Lung (tissue), 11 donors: ENCODE measurements at regions not wholly inside any gene's neighbourhood (a gene's known extent, or its start where the extent isn't known, plus 50 kb on each side); places are given as distances from the start of the nearest gene placed in this dataset.

Experiments used
- ATAC-seq: fragments of 200-7000 bp; cut with Tn5 transposase; one replicate; pipeline ENCODE4 v1.9.1; 2020; ENCODE audit warnings: moderate number of reproducible peaks; ENCODE audit not compliant: insufficient read depth, low FRiP score
- DNase-seq, 3 donors: peaks; one replicate each; pipeline ENCODE4 v3.0.0-alpha.2; 2013 to 2017
- H3K27ac ChIP-seq, 2 donors: one replicate each; pipeline ENCODE4 v1.5.1; 2013; ENCODE audit warnings: mild to moderate bottlenecking in 2 of 2, moderate library complexity in 2 of 2, control low read depth in 1 of 2, inconsistent platforms in 1 of 2, low read depth in 1 of 2, low read length in 1 of 2
- H3K27me3 ChIP-seq, 3 donors: one replicate each; pipeline ENCODE4 v1.5.1; 2013; ENCODE audit warnings: low read length in 2 of 3; ENCODE audit not compliant: control insufficient read depth in 3 of 3, insufficient read depth in 3 of 3
- H3K36me3 ChIP-seq, 4 donors: one replicate each; pipeline ENCODE4 v1.5.1; 2013; ENCODE audit warnings: low read length in 4 of 4, mild to moderate bottlenecking in 1 of 4, moderate library complexity in 1 of 4; ENCODE audit not compliant: control insufficient read depth in 4 of 4, insufficient read depth in 4 of 4
- H3K4me1 ChIP-seq, 5 donors: one replicate each; pipeline ENCODE4 v1.5.1; 2013; ENCODE audit warnings: low read length in 5 of 5, mild to moderate bottlenecking in 2 of 5, moderate library complexity in 1 of 5; ENCODE audit not compliant: control insufficient read depth in 5 of 5, insufficient read depth in 5 of 5
- H3K4me3 ChIP-seq: one replicate; pipeline ENCODE4 v1.5.1; 2013; ENCODE audit warnings: mild to moderate bottlenecking, control low read depth, moderate library complexity
- H3K9ac ChIP-seq, 2 donors: one replicate each; pipeline ENCODE4 v1.5.1; 2013; ENCODE audit warnings: low read length in 2 of 2, control low read depth in 1 of 2; ENCODE audit not compliant: insufficient read depth in 1 of 2
- H3K9me3 ChIP-seq, 4 donors: one replicate each; pipeline ENCODE4 v1.5.1; 2013; ENCODE audit warnings: low read length in 3 of 4, mild to moderate bottlenecking in 1 of 4, moderate library complexity in 1 of 4; ENCODE audit not compliant: control insufficient read depth in 4 of 4, insufficient read depth in 3 of 4
- WGBS, 2 donors: extraction: QIAGEN DNeasy Blood & Tissue Kit; methylation state at CpG; one replicate each; pipeline ENCODE4 v1.1.7; 2013; 5-methylcytosine and 5-hydroxymethylcytosine counted together
- TF ChIP-seq, protein P1 (sequence below): IDR thresholded peaks from 2 replicates; pipeline ENCODE4 v1.5.1; 2012; ENCODE audit warnings: mild to moderate bottlenecking; ENCODE audit errors: control extremely low read depth, extremely low read depth
- donor health status: control.
- donor health status: control.
- donor health status: Bipolar disorder and iron deficiency.
- donor health status: healthy.
- donor health status: DM: yes; HTN: yes; CAD: no.

DNA sequence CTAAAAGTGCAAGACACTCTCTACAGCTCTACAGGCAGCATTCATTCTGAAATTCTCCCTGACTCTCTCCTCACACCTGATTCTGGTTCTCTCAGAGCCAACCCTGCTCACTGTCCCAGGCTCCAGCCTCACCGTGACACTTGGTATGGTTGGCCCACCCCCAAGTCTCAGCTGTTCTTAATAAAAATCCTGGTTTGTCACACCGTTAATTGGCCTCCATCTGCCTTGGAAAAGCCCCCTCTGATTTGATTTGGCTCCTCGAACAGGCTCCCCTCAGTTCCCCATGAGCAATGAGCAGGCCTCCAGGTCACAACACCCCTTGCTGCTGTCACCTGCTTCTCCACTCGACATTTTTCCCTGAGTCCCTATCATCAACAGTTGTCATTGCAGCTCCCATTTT lies 507.3 kb upstream of the AUTS2 start:
- H3K4me3 ChIP-seq, result no peak overlapping the region
- DNase-seq (no peak), ATAC-seq (no peak)
- no peak overlapping the region for H3K27ac ChIP-seq
- H3K9ac ChIP-seq, result no peak overlapping the region
- no peaks in the 10 kb centered on the region for H3K4me1 ChIP-seq
- peaks cover 0 to 8% (median 4%) of the 10 kb centered on the region in 4 donors for H3K9me3 ChIP-seq
- TF ChIP-seq, protein P1, sequence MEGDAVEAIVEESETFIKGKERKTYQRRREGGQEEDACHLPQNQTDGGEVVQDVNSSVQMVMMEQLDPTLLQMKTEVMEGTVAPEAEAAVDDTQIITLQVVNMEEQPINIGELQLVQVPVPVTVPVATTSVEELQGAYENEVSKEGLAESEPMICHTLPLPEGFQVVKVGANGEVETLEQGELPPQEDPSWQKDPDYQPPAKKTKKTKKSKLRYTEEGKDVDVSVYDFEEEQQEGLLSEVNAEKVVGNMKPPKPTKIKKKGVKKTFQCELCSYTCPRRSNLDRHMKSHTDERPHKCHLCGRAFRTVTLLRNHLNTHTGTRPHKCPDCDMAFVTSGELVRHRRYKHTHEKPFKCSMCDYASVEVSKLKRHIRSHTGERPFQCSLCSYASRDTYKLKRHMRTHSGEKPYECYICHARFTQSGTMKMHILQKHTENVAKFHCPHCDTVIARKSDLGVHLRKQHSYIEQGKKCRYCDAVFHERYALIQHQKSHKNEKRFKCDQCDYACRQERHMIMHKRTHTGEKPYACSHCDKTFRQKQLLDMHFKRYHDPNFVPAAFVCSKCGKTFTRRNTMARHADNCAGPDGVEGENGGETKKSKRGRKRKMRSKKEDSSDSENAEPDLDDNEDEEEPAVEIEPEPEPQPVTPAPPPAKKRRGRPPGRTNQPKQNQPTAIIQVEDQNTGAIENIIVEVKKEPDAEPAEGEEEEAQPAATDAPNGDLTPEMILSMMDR, result no peak
- H3K27me3 ChIP-seq, result peaks cover 0 to 3% (median 2%) of the 10 kb centered on the region in 3 donors
- H3K36me3 ChIP-seq, result no peaks in the 10 kb centered on the region
- 82 to 86% methylated on average over 4 of the region's 4 CpGs for WGBS, 2 donors

DNA sequence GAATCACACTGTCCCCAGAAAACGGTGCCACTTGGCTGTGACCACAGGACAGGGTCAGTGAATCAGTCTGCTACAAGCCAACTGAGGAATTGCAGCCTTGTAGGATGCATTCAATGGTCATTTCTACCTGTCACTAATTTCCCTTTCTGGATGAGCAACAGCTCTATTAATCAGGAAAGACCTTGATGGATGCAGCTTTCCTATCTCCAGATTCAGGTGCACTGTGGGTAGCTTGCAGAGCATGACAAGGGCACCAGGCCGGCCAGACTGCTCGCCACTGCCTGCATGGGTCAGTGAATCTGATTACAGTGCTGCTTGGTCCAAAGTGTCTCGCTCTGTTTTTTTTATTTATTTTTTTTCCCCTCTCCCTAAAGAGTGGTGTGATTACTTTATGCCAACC lies 506.8 kb upstream of the AUTS2 start:
- DNase-seq (no peak), ATAC-seq (no peak)
- Histone ChIP-seq H3K27ac (no peak overlapping the region), H3K27me3 (peaks cover 0 to 3% (median 2%) of the 10 kb centered on the region in 3 donors), H3K9ac (no peak overlapping the region), H3K4me3 (no peak overlapping the region), H3K9me3 (peaks cover 0 to 7% (median 4%) of the 10 kb centered on the region in 4 donors), H3K4me1 (no peaks in the 10 kb centered on the region), H3K36me3 (no peaks in the 10 kb centered on the region)
- WGBS, 2 donors, result 80% methylated on average over 4 of the region's 4 CpGs
- TF ChIP-seq, protein P1, result no peak

DNA sequence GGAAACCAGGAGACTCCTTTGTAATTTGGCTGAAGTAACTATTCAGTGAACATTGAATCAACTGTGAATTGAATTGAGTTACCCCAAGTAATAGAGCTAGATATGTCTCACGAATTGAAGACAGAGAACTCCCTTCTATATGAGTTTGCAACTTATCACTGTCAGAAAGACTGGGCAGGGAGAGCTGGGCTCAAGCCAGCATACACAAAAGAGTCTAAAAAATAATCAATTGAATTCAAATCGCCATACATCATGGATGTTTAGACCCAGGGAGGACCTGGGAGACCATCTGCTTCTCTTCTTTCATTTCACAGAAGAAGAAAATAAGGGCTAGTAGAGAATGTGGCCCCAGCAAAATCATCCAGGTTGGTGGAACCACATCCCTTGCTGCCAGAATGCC lies 503.1 kb upstream of the AUTS2 start:
- H3K4me3 ChIP-seq, result no peak overlapping the region
- H3K4me1 ChIP-seq, result no peaks in the 10 kb centered on the region
- DNase-seq (no peak), ATAC-seq (no peak)
- no peak overlapping the region for H3K27ac ChIP-seq
- TF ChIP-seq, protein P1, result no peak
- H3K9me3 ChIP-seq, result peaks cover 0 to 6% (median 4%) of the 10 kb centered on the region in 4 donors
- H3K9ac ChIP-seq, result no peak overlapping the region
- H3K27me3 ChIP-seq, result peaks cover 0 to 3% (median 0%) of the 10 kb centered on the region in 3 donors
- 77% methylated on average over 2 of the region's 2 CpGs for WGBS, 2 donors
- no peaks in the 10 kb centered on the region for H3K36me3 ChIP-seq

DNA sequence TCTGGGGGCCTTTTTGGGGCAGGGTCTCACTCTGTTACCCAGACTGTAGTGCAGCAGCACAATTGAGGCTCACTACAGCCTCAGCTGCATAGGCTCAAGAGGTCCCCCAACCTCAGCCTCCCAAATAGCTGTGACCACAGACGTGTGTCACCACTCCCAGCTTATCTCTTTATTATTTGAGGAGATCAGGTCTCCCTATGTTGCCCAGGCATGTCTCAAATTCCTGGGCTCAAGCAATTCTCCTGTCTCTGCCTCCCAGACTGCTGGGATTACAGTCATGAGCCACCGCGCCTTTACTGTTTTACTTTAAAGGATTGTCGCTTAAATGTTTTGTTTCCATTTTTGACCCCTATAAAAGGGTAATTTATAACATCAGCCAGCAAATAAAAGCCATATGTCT lies 502.6 kb upstream of the AUTS2 start:
- peaks cover 0 to 3% (median 0%) of the 10 kb centered on the region in 3 donors for H3K27me3 ChIP-seq
- DNase-seq, result no peak
- TF ChIP-seq, protein P1, result no peak
- H3K9me3 ChIP-seq, result peaks cover 0 to 6% (median 4%) of the 10 kb centered on the region in 4 donors
- no peaks in the 10 kb centered on the region for H3K4me1 ChIP-seq
- H3K4me3 ChIP-seq, result no peak overlapping the region
- no peaks in the 10 kb centered on the region for H3K36me3 ChIP-seq
- WGBS, 2 donors, result 85 to 92% methylated on average over 4 of the region's 4 CpGs
- ATAC-seq, result no peak
- H3K27ac ChIP-seq, result no peak overlapping the region
- no peak overlapping the region for H3K9ac ChIP-seq
